H9 (cell line): ENCODE measurements at regions not wholly inside any gene's neighbourhood (a gene's known extent, or its start where the extent isn't known, plus 50 kb on each side); places are given as distances from the start of the nearest gene placed in this dataset.

Experiments used
- DNase-seq: peaks from one replicate; pipeline ENCODE4 v3.0.0-alpha.2; 2017
- H2AFZ ChIP-seq: one replicate; pipeline ENCODE4 v1.6.1; 2013; ENCODE audit warnings: mild to moderate bottlenecking, low read length, control low read depth, moderate library complexity
- H2AK5ac ChIP-seq: 2 replicates; pipeline ENCODE4 v1.6.1; 2013; ENCODE audit warnings: low read length, control low read depth, mixed read lengths; ENCODE audit not compliant: insufficient read length
- H2BK120ac ChIP-seq: one replicate; pipeline ENCODE4 v1.6.1; 2013; ENCODE audit warnings: low read depth, mild to moderate bottlenecking, low read length, control low read depth, inconsistent platforms; ENCODE audit not compliant: poor library complexity, severe bottlenecking
- H2BK12ac ChIP-seq: 2 replicates; pipeline ENCODE4 v1.6.1; 2013; ENCODE audit warnings: low read length, control low read depth, mixed read lengths, low read depth; ENCODE audit not compliant: insufficient read length
- H2BK15ac ChIP-seq: 2 replicates; pipeline ENCODE4 v1.6.1; 2013; ENCODE audit warnings: low read depth, low read length, control low read depth
- H2BK20ac ChIP-seq: one replicate; pipeline ENCODE4 v1.6.1; 2013; ENCODE audit warnings: low read depth, mild to moderate bottlenecking, low read length, control low read depth, inconsistent platforms; ENCODE audit not compliant: poor library complexity, severe bottlenecking
- H2BK5ac ChIP-seq: 2 replicates; pipeline ENCODE4 v1.6.1; 2013; ENCODE audit warnings: low read length, control low read depth, mixed read lengths; ENCODE audit not compliant: insufficient read length
- H3K14ac ChIP-seq: 2 replicates; pipeline ENCODE4 v1.6.1; 2013; ENCODE audit warnings: low read length, control low read depth; ENCODE audit not compliant: insufficient read depth
- H3K18ac ChIP-seq: 2 replicates; pipeline ENCODE4 v1.6.1; 2013; ENCODE audit warnings: low read depth, mild to moderate bottlenecking, mixed read lengths, low read length, control low read depth; ENCODE audit not compliant: insufficient read length
- H3K23ac ChIP-seq: 2 replicates; pipeline ENCODE4 v1.6.1; 2013; ENCODE audit warnings: low read length, control low read depth, mixed read lengths, low read depth; ENCODE audit not compliant: insufficient read length
- H3K23me2 ChIP-seq: 2 replicates; pipeline ENCODE4 v1.6.1; 2013; ENCODE audit warnings: low read depth, mild to moderate bottlenecking, mixed read lengths, low read length, control low read depth; ENCODE audit not compliant: insufficient read length, poor library complexity, severe bottlenecking
- H3K27ac ChIP-seq: 2 replicates; pipeline ENCODE4 v1.5.1; 2013; ENCODE audit warnings: low read length, control low read depth, mixed read lengths, low read depth; ENCODE audit not compliant: insufficient read length
- H3K27me3 ChIP-seq: 2 replicates; pipeline ENCODE4 v1.6.1; 2013; ENCODE audit warnings: low read length, control low read depth, inconsistent platforms; ENCODE audit not compliant: insufficient read depth
- H3K4ac ChIP-seq: 2 replicates; pipeline ENCODE4 v1.6.1; 2013; ENCODE audit warnings: low read depth, mild to moderate bottlenecking, control low read depth, inconsistent platforms, low read length, moderate library complexity
- H3K4me1 ChIP-seq: 2 replicates; pipeline ENCODE4 v1.6.1; 2013; ENCODE audit warnings: low read length, control low read depth, inconsistent platforms; ENCODE audit not compliant: insufficient read depth
- H3K4me2 ChIP-seq: 2 replicates; pipeline ENCODE4 v1.6.1; 2013; ENCODE audit warnings: low read length, control low read depth, mixed read lengths; ENCODE audit not compliant: insufficient read length, insufficient read depth
- H3K56ac ChIP-seq: 2 replicates; pipeline ENCODE4 v1.6.1; 2013; ENCODE audit warnings: low read depth, mild to moderate bottlenecking, mixed read lengths, low read length, control low read depth; ENCODE audit not compliant: insufficient read length
- H3K79me1 ChIP-seq: 2 replicates; pipeline ENCODE4 v1.6.1; 2013; ENCODE audit warnings: low read depth, mild to moderate bottlenecking, moderate library complexity, low read length, control low read depth, inconsistent platforms; ENCODE audit not compliant: insufficient read depth, poor library complexity, severe bottlenecking
- H3K79me2 ChIP-seq: 2 replicates; pipeline ENCODE4 v1.6.1; 2013; ENCODE audit warnings: low read length, control low read depth, inconsistent platforms; ENCODE audit not compliant: insufficient read depth
- H3K9ac ChIP-seq: 2 replicates; pipeline ENCODE4 v1.6.1; 2013; ENCODE audit warnings: low read length, control low read depth, mixed read lengths; ENCODE audit not compliant: insufficient read length; ENCODE audit errors: extremely low read depth
- H3K9me3 ChIP-seq: one replicate; pipeline ENCODE4 v1.6.1; 2013; ENCODE audit warnings: low read depth, low read length, inconsistent platforms; ENCODE audit not compliant: control insufficient read depth
- H3T11ph ChIP-seq: one replicate; pipeline ENCODE4 v1.6.1; 2013; ENCODE audit warnings: mild to moderate bottlenecking, low read length, control low read depth, inconsistent platforms
- H4K20me1 ChIP-seq: one replicate; pipeline ENCODE4 v1.6.1; 2013; ENCODE audit not compliant: control insufficient read depth, insufficient read length, insufficient read depth
- H4K5ac ChIP-seq: 2 replicates; pipeline ENCODE4 v1.6.1; 2013; ENCODE audit warnings: low read depth, mild to moderate bottlenecking, mixed read lengths, low read length, control low read depth; ENCODE audit not compliant: insufficient read length
- H4K8ac ChIP-seq: replicated peaks from 2 replicates; pipeline ENCODE4 v1.6.1; 2013; ENCODE audit warnings: low read length, control low read depth, mixed read lengths, low read depth; ENCODE audit not compliant: insufficient read length
- H4K91ac ChIP-seq: 2 replicates; pipeline ENCODE4 v1.6.1; 2013; ENCODE audit warnings: low read depth, mild to moderate bottlenecking, moderate library complexity, mixed read lengths, low read length, control low read depth; ENCODE audit not compliant: insufficient read length
- H3K27ac Mint-ChIP-seq, 3 experiments: 2 replicates in 2 of 3; 3 replicates in 1 of 3; pipeline ENCODE4 v1.8.0; 2020 to 2021; ENCODE audit warnings: mixed read lengths in 3 of 3, mild to moderate bottlenecking in 1 of 3, moderate library complexity in 1 of 3
- H3K27me3 Mint-ChIP-seq: 2 replicates; pipeline ENCODE4 v1.8.0; 2021; ENCODE audit warnings: low read depth, mild to moderate bottlenecking, moderate library complexity, mixed read lengths
- H3K36me3 Mint-ChIP-seq, 3 experiments: 2 replicates in 2 of 3; 3 replicates in 1 of 3; pipeline ENCODE4 v1.8.0; 2020 to 2021; ENCODE audit warnings: low read depth in 3 of 3, mixed read lengths in 3 of 3; ENCODE audit not compliant: insufficient read depth in 1 of 3
- H3K4me1 Mint-ChIP-seq, 2 experiments: 2 replicates each; pipeline ENCODE4 v1.8.0; 2020; ENCODE audit warnings: mixed read lengths in 2 of 2
- H3K4me3 Mint-ChIP-seq, 2 experiments: 2 replicates in 1 of 2; 3 replicates in 1 of 2; pipeline ENCODE4 v1.8.0; 2020 to 2021; ENCODE audit warnings: mild to moderate bottlenecking in 2 of 2, mixed read lengths in 2 of 2, moderate library complexity in 1 of 2
- H3K9me3 Mint-ChIP-seq, 2 experiments: 2 replicates in 1 of 2; 3 replicates in 1 of 2; pipeline ENCODE4 v1.8.0; 2020; ENCODE audit warnings: mild to moderate bottlenecking in 2 of 2, mixed read lengths in 2 of 2, moderate library complexity in 1 of 2
- WGBS: extraction: QIAGEN DNeasy Blood & Tissue Kit; methylation state at CpG from one replicate; pipeline ENCODE4 v1.1.7; 2013; ENCODE audit warnings: missing lambda C conversion rate, low lambda C conversion rate, mixed read lengths; ENCODE audit not compliant: insufficient read length; ENCODE audit errors: extremely low coverage; 5-methylcytosine and 5-hydroxymethylcytosine counted together
- TF ChIP-seq, protein P1 (sequence below): fragments of 200-600 bp; sonication (generic); conservative IDR thresholded peaks from 3 replicates; pipeline ENCODE4 v1.8.0; 2021; ENCODE audit warnings: antibody characterized with exemption, mild to moderate bottlenecking

DNA sequence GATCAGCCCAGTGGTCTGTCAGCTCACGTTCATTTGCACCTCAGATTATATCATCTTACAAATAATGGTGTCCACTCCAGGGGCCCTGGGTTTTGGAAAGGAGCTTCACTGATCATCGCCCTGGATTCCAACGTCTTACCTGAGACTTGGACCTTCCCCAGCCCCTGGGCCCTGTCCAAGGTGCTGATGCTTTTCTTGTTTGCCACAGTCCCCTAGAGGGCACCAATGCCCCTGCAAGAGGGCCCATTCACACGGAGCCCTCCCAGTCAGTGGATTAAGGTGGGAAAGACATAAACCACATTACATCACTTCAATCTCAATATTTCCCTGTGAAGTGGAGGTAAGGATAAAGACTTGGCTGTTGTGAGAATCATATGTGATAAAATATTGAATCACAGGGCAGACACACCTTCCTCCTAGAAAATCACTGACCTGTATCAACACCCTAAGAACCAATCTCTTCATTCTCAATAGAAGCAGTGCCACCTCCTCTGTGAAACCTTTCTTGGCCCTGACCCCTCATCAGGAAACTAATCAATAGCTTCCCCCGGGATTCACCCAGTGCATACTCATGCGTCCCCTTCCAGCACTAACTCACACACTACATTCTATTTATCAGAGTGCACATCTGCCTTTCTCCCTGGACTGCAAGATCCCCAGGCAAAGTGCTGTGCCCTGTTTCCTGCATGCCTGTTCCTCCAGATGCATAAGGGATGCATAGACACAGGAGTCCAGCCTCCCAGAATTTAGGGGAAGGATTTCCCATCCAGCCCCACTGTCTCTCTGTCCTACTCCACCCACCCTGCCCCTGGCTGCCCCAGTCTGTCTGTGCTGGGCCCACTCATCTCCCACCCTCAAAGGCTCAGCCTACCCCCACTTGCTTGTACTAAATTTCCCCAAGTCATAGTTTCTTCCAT, 167.0 kb downstream of the BUD13 start:
- no peak overlapping the region for H3T11ph ChIP-seq
- Mint-ChIP-seq H3K27ac (no peak overlapping the region; a peak in 1 of 7 replicates), H3K36me3 (no peaks in the 10 kb centered on the region), H3K9me3 (no peaks in the 10 kb centered on the region; a peak in 1 of 5 replicates), H3K27me3 (peaks cover 36% of the 10 kb centered on the region), H3K4me3 (no peak overlapping the region), H3K4me1 (peaks cover 10 to 11% of the 10 kb centered on the region in 2 experiments)
- H3K23me2 ChIP-seq = no peaks in the 10 kb centered on the region
- no peak overlapping the region for H2BK120ac ChIP-seq
- H2BK15ac ChIP-seq = no peak overlapping the region
- no peak overlapping the region for H3K14ac ChIP-seq
- H3K9me3 ChIP-seq = no peaks in the 10 kb centered on the region
- no peak overlapping the region for H2AFZ ChIP-seq
- H2AK5ac ChIP-seq = no peak overlapping the region
- H3K27ac ChIP-seq = no peak overlapping the region
- WGBS = no CpG with 5 or more reads among the region's 6 CpGs
- H4K8ac ChIP-seq = no peak overlapping the region
- H3K56ac ChIP-seq = no peak overlapping the region
- H4K91ac ChIP-seq = no peak overlapping the region
- no peak overlapping the region for H3K4me2 ChIP-seq
- H3K23ac ChIP-seq = no peak overlapping the region
- TF ChIP-seq, protein P1, sequence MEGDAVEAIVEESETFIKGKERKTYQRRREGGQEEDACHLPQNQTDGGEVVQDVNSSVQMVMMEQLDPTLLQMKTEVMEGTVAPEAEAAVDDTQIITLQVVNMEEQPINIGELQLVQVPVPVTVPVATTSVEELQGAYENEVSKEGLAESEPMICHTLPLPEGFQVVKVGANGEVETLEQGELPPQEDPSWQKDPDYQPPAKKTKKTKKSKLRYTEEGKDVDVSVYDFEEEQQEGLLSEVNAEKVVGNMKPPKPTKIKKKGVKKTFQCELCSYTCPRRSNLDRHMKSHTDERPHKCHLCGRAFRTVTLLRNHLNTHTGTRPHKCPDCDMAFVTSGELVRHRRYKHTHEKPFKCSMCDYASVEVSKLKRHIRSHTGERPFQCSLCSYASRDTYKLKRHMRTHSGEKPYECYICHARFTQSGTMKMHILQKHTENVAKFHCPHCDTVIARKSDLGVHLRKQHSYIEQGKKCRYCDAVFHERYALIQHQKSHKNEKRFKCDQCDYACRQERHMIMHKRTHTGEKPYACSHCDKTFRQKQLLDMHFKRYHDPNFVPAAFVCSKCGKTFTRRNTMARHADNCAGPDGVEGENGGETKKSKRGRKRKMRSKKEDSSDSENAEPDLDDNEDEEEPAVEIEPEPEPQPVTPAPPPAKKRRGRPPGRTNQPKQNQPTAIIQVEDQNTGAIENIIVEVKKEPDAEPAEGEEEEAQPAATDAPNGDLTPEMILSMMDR = peak; percentile 80
- no peaks in the 10 kb centered on the region for H3K4me1 ChIP-seq
- no peaks in the 10 kb centered on the region for H3K79me2 ChIP-seq
- no peak overlapping the region for H2BK20ac ChIP-seq
- no peak overlapping the region for H3K9ac ChIP-seq
- H2BK12ac ChIP-seq = no peak overlapping the region
- DNase-seq = peak; percentile 86
- no peaks in the 10 kb centered on the region for H3K79me1 ChIP-seq
- no peaks in the 10 kb centered on the region for H3K27me3 ChIP-seq
- no peaks in the 10 kb centered on the region for H4K20me1 ChIP-seq
- no peak overlapping the region for H2BK5ac ChIP-seq
- no peak overlapping the region for H4K5ac ChIP-seq
- no peak overlapping the region for H3K4ac ChIP-seq
- no peak overlapping the region for H3K18ac ChIP-seq
